ENCODE measurements at regions not wholly inside any gene's neighbourhood (a gene's known extent, or its start where the extent isn't known, plus 50 kb on each side); places are given as distances from the start of the nearest gene placed in this dataset.

GRCh38 chr3:80079886-80080285 is 312.1 kb upstream of the ROBO1 start:
- DNase-seq, result no peak
- Histone ChIP-seq H3K27me3 (no peaks in the 10 kb centered on the region), H3K9me3 (replicated peaks in 1 of 3) (no peaks in the 10 kb centered on the region), H3K4me1 (replicated peaks in 1 of 2) (no peaks in the 10 kb centered on the region), H3K4me3 (no peak overlapping the region), H3K36me3 (replicated peaks in 1 of 2) (no peaks in the 10 kb centered on the region), H3K27ac (no peak overlapping the region)
- TF ChIP-seq, protein P1, sequence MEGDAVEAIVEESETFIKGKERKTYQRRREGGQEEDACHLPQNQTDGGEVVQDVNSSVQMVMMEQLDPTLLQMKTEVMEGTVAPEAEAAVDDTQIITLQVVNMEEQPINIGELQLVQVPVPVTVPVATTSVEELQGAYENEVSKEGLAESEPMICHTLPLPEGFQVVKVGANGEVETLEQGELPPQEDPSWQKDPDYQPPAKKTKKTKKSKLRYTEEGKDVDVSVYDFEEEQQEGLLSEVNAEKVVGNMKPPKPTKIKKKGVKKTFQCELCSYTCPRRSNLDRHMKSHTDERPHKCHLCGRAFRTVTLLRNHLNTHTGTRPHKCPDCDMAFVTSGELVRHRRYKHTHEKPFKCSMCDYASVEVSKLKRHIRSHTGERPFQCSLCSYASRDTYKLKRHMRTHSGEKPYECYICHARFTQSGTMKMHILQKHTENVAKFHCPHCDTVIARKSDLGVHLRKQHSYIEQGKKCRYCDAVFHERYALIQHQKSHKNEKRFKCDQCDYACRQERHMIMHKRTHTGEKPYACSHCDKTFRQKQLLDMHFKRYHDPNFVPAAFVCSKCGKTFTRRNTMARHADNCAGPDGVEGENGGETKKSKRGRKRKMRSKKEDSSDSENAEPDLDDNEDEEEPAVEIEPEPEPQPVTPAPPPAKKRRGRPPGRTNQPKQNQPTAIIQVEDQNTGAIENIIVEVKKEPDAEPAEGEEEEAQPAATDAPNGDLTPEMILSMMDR (IDR thresholded peaks at IDR 0.05), result no peak
- no peak for TF ChIP-seq POLR2A (IDR thresholded peaks at IDR 0.05)
- intact Hi-C loops (cut with DNase I), result no loop called here

GRCh38 chr3:80068459-80068858 is 300.7 kb upstream of the ROBO1 start:
- intact Hi-C loops (cut with DNase I), result no loop called here
- TF ChIP-seq, protein P1 (IDR thresholded peaks at IDR 0.05), result no peak
- TF ChIP-seq POLR2A (IDR thresholded peaks at IDR 0.05), result no peak
- Histone ChIP-seq H3K9me3 (replicated peaks in 1 of 3) (no peaks in the 10 kb centered on the region), H3K36me3 (replicated peaks in 1 of 2) (no peaks in the 10 kb centered on the region), H3K4me3 (no peak overlapping the region), H3K27me3 (no peaks in the 10 kb centered on the region), H3K27ac (no peak overlapping the region), H3K4me1 (replicated peaks in 1 of 2) (no peaks in the 10 kb centered on the region)
- no peak for DNase-seq
- WGBS, 4 donors, result 62 to 65% (median 64%) methylated on average over 3 of the region's 3 CpGs

DNA sequence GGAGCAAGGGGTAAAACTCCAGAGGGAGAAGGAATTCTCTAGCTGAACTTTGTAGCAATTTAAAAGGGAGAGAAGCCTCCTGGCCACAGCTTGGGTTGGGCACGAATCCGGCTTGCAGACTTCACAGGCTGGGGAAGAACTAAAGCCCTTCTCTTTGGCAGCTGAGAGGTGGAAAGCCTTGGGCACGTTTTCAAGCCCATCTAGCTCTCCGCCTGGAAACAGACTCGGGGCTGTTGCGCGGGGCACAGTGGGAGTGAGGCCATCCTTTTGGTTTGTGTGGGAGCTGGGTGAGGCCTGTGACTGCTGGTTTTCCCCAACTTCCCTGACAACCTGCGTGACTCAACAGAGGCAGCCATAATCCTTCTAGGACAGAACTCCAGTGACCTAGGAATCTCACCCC is 295.7 kb upstream of the ROBO1 start:
- intact Hi-C loops (cut with DNase I), result no loop called here

GRCh38 chr3:80060664-80061063 is 292.9 kb upstream of the ROBO1 start:
- TF ChIP-seq, protein P1 (IDR thresholded peaks at IDR 0.05), result no peak
- Histone ChIP-seq H3K9me3 (replicated peaks in 1 of 3) (no peaks in the 10 kb centered on the region), H3K36me3 (replicated peaks in 1 of 2) (no peaks in the 10 kb centered on the region), H3K4me1 (replicated peaks in 1 of 2) (no peaks in the 10 kb centered on the region), H3K4me3 (no peak overlapping the region), H3K27me3 (no peaks in the 10 kb centered on the region), H3K27ac (no peak overlapping the region)
- intact Hi-C loops (cut with DNase I), result no loop called here
- no peak for DNase-seq
- 58 to 79% (median 60%) methylated on average over 1 of the region's 1 CpG for WGBS, 4 donors

More for the DNA sequence above, 295.7 kb upstream of the ROBO1 start:
- Histone ChIP-seq H3K9me3 (replicated peaks in 1 of 3) (no peaks in the 10 kb centered on the region), H3K27me3 (no peaks in the 10 kb centered on the region), H3K4me1 (replicated peaks in 1 of 2) (no peaks in the 10 kb centered on the region), H3K27ac (no peak overlapping the region), H3K36me3 (replicated peaks in 1 of 2) (no peaks in the 10 kb centered on the region), H3K4me3 (no peak overlapping the region)
- TF ChIP-seq, protein P1 (IDR thresholded peaks at IDR 0.05), result no peak
- no peak for TF ChIP-seq POLR2A (IDR thresholded peaks at IDR 0.05)
- DNase-seq, result no peak
- WGBS, 4 donors, result 84 to 100% (median 89%) methylated on average over 2 to 8 of the region's 8 CpGs
